ENCODE measurements at regions not wholly inside any gene's neighbourhood (a gene's known extent, or its start where the extent isn't known, plus 50 kb on each side); places are given as distances from the start of the nearest gene placed in this dataset.

- no peak for TF ChIP-seq CTCF (IDR thresholded peaks at IDR 0.05)
- TF ChIP-seq POLR2A (IDR thresholded peaks at IDR 0.05): no peak
Observed at GRCh38 chr13:72208112-72208645, 341.2 kb upstream of the DACH1 start.
